ENCODE measurements at regions not wholly inside any gene's neighbourhood (a gene's known extent, or its start where the extent isn't known, plus 50 kb on each side); places are given as distances from the start of the nearest gene placed in this dataset.

DNA sequence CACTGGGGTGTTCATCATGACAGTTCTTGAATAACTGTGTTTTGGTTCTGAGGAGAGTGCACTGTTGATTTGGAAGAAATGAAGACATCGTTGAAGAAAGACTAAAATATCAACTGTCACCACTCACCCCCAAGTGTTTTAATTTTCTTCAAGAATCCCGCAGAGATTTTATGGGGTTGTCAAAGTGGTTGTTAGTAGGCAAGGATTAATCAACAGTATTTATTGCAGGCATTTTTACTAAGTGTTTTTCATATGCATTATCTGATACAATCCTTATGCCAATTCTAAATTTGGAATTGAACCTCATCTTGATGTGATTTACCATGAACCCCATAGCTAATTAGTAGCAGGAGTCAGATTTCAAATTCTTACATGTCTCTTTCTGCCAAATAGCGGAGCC lies 63.7 kb upstream of the OBI1 start:
- TF ChIP-seq, protein P1, sequence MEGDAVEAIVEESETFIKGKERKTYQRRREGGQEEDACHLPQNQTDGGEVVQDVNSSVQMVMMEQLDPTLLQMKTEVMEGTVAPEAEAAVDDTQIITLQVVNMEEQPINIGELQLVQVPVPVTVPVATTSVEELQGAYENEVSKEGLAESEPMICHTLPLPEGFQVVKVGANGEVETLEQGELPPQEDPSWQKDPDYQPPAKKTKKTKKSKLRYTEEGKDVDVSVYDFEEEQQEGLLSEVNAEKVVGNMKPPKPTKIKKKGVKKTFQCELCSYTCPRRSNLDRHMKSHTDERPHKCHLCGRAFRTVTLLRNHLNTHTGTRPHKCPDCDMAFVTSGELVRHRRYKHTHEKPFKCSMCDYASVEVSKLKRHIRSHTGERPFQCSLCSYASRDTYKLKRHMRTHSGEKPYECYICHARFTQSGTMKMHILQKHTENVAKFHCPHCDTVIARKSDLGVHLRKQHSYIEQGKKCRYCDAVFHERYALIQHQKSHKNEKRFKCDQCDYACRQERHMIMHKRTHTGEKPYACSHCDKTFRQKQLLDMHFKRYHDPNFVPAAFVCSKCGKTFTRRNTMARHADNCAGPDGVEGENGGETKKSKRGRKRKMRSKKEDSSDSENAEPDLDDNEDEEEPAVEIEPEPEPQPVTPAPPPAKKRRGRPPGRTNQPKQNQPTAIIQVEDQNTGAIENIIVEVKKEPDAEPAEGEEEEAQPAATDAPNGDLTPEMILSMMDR (IDR thresholded peaks at IDR 0.05) = no peak
- TF ChIP-seq POLR2A (IDR thresholded peaks at IDR 0.05) = no peak
- TF ChIP-seq POLR2AphosphoS5 (IDR thresholded peaks at IDR 0.05) = no peak

All from transverse colon (tissue), 4 donors.